ENCODE measurements at regions not wholly inside any gene's neighbourhood (a gene's known extent, or its start where the extent isn't known, plus 50 kb on each side); places are given as distances from the start of the nearest gene placed in this dataset.

DNA sequence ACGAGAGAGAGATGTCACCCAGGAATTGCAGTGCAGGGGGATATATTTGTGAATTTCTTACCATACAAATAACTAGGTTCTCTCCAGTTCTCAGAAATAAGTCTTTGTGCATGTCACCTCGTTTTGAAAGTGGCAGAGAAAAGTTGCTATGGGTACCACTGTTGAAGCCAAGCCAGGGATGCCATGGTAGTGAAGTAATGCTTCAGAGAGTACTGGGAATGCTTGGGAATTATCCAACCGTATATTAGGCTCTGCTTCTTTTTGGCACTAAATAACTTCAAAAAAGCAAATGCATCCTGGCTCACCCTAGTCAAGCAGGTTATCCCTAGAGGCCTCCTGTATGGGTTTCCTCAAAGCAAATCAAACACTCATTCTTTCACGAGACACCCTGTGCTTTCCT is 50.7 kb upstream of the DDX18 start:
- Mint-ChIP-seq H3K36me3 (ENCODE audit: low read depth) (no peaks in the 10 kb centered on the region), H3K9me3 (no peaks in the 10 kb centered on the region), H3K27ac (no peak overlapping the region), H3K4me1 (ENCODE audit: low read depth) (no peaks in the 10 kb centered on the region), H3K27me3 (no peaks in the 10 kb centered on the region), H3K4me3 (no peak overlapping the region)
- DNase-seq (no peak), ATAC-seq (no peak)
- TF ChIP-seq, protein P1, sequence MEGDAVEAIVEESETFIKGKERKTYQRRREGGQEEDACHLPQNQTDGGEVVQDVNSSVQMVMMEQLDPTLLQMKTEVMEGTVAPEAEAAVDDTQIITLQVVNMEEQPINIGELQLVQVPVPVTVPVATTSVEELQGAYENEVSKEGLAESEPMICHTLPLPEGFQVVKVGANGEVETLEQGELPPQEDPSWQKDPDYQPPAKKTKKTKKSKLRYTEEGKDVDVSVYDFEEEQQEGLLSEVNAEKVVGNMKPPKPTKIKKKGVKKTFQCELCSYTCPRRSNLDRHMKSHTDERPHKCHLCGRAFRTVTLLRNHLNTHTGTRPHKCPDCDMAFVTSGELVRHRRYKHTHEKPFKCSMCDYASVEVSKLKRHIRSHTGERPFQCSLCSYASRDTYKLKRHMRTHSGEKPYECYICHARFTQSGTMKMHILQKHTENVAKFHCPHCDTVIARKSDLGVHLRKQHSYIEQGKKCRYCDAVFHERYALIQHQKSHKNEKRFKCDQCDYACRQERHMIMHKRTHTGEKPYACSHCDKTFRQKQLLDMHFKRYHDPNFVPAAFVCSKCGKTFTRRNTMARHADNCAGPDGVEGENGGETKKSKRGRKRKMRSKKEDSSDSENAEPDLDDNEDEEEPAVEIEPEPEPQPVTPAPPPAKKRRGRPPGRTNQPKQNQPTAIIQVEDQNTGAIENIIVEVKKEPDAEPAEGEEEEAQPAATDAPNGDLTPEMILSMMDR (IDR thresholded peaks at IDR 0.05), result no peak
- intact Hi-C loops (cut with micrococcal nuclease), result no loop called here
- POLR2A ChIA-PET, result no interaction called here
- CTCF ChIA-PET, result interaction anchor here (0.6 kb wide), 1 partner anchor 277 kb away, joined by 3 read pairs; no protein-coding TSS in a partner anchor
